HCT116 (cell line): ENCODE measurements at regions not wholly inside any gene's neighbourhood (a gene's known extent, or its start where the extent isn't known, plus 50 kb on each side); places are given as distances from the start of the nearest gene placed in this dataset.

Experiments used
- CTCF ChIP-seq, 3 experiments: fragments of 200-600 bp in 1 of 3; sonication (generic) in 1 of 3; IDR thresholded peaks in 2 of 3; conservative IDR thresholded peaks in 1 of 3; 2 replicates each; pipeline ENCODE4 v1.5.1; 2012 to 2017; ENCODE audit warnings: low read depth in 2 of 3, low read length in 2 of 3, antibody characterized with exemption in 1 of 3, borderline replicate concordance in 1 of 3, control low read depth in 1 of 3, mild to moderate bottlenecking in 1 of 3, mixed read lengths in 1 of 3, mixed run types in 1 of 3, moderate library complexity in 1 of 3; ENCODE audit not compliant: insufficient read depth in 1 of 3
- EGR1 ChIP-seq: IDR thresholded peaks from 2 replicates; pipeline ENCODE4 v1.6.1; 2012; ENCODE audit warnings: low read depth
- ELF1 ChIP-seq: IDR thresholded peaks from 2 replicates; pipeline ENCODE4 v1.6.1; 2012; ENCODE audit warnings: low read depth, borderline replicate concordance
- EZH2 ChIP-seq: fragments of 200-600 bp; sonication (generic); IDR thresholded peaks from 2 replicates; pipeline ENCODE4 v1.6.1; 2017; ENCODE audit warnings: antibody characterized with exemption, mixed run types
- JUND ChIP-seq: IDR thresholded peaks from 2 replicates; pipeline ENCODE4 v1.6.1; 2012
- POLR2A ChIP-seq: IDR thresholded peaks from 2 replicates; pipeline ENCODE4 v1.7.0; 2011; ENCODE audit warnings: borderline replicate concordance; ENCODE audit not compliant: insufficient read depth, insufficient read length; ENCODE audit errors: extremely low read depth
- POLR2AphosphoS5 ChIP-seq: IDR thresholded peaks from 2 replicates; pipeline ENCODE4 v1.6.1; 2011; ENCODE audit warnings: mild to moderate bottlenecking, low read depth, low read length, moderate library complexity
- RAD21 ChIP-seq: IDR thresholded peaks from 2 replicates; pipeline ENCODE4 v1.6.1; 2012; ENCODE audit warnings: low read depth, mild to moderate bottlenecking
- SIN3A ChIP-seq: IDR thresholded peaks from 2 replicates; pipeline ENCODE4 v1.6.1; 2012; ENCODE audit warnings: low read depth
- SRF ChIP-seq: IDR thresholded peaks from 2 replicates; pipeline ENCODE4 v1.6.1; 2012; ENCODE audit warnings: low read depth
- TCF7L2 ChIP-seq: IDR thresholded peaks from 2 replicates; pipeline ENCODE4 v1.7.0; 2011; ENCODE audit warnings: borderline replicate concordance, inconsistent platforms; ENCODE audit not compliant: insufficient read depth, insufficient read length; ENCODE audit errors: extremely low read depth
- ZFX ChIP-seq: fragments of 450-650 bp; IDR thresholded peaks from 2 replicates; pipeline ENCODE4 v1.6.1; 2017
- ZNF274 ChIP-seq: fragments of 200-500 bp; sonication (Bioruptor generic); IDR thresholded peaks from 2 replicates; pipeline ENCODE4 v1.6.1; 2014; ENCODE audit warnings: mild to moderate bottlenecking, low read depth, low read length, inconsistent platforms

GRCh38 chr6:27101824-27102223 is 145.7 kb upstream of the PRSS16 start:
- TF ChIP-seq POLR2A (no peak), ZNF274 (no peak), EZH2 (no peak), CTCF (IDR thresholded peaks at IDR 0.05 in 2 of 3, conservative IDR thresholded peaks at IDR 0.05 in 1 of 3; ENCODE audit: borderline replicate concordance in 1 of 3, insufficient read depth in 1 of 3, low read depth in 2 of 3, low read length in 2 of 3) (no peak), ELF1 (no peak), RAD21 (no peak), EGR1 (no peak), ZFX (no peak), POLR2AphosphoS5 (no peak), JUND (no peak), TCF7L2 (no peak), SIN3A (no peak), SRF (no peak)
